ENCODE measurements at regions not wholly inside any gene's neighbourhood (a gene's known extent, or its start where the extent isn't known, plus 50 kb on each side); places are given as distances from the start of the nearest gene placed in this dataset.

DNA sequence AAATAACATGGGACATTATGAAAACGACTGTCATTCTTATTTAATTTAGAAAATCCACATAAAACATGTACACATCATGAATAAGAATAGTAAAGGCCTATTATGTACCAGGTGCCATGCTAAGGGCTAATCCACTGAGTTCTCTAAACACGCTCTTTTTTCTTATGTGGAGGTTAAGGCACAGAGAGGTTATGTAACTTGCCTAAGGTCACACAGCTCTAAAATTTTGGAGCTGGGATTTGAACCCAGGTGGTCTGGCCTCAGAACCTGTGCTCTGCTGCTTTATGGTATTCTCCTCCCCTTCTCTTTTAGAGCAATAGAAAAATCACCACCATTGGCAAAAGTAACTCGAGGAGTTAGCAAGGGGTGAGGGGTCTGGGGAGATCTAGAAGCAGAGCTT is 156.9 kb upstream of the ZNF536 start:
- no peaks in the 10 kb centered on the region for H3K36me3 ChIP-seq (ENCODE audit: insufficient read depth, low read length)
- H3K4me3 ChIP-seq (ENCODE audit: low read length): no peak overlapping the region
- no peaks in the 10 kb centered on the region for H3K4me1 ChIP-seq (ENCODE audit: control insufficient read depth, insufficient read depth, low read length)
- no peaks in the 10 kb centered on the region for H3K9me3 ChIP-seq (replicated peaks; ENCODE audit: low read length)
- no peak overlapping the region for H3K4me2 ChIP-seq (ENCODE audit: low read length)
- H3K9ac ChIP-seq (ENCODE audit: low read depth, low read length): no peak overlapping the region
- no peaks in the 10 kb centered on the region for H3K27me3 ChIP-seq (ENCODE audit: control insufficient read depth, insufficient read depth, low read length)

GRCh38 chr19:30216453-30216852 is 155.7 kb upstream of the ZNF536 start:
- H3K4me2 ChIP-seq (ENCODE audit: low read length): no peak overlapping the region
- no peaks in the 10 kb centered on the region for H3K4me1 ChIP-seq (ENCODE audit: control insufficient read depth, insufficient read depth, low read length)
- no peak overlapping the region for H3K4me3 ChIP-seq (ENCODE audit: low read length)
- no peaks in the 10 kb centered on the region for H3K36me3 ChIP-seq (ENCODE audit: insufficient read depth, low read length)
- no peak overlapping the region for H3K9ac ChIP-seq (ENCODE audit: low read depth, low read length)
- H3K27me3 ChIP-seq (ENCODE audit: control insufficient read depth, insufficient read depth, low read length): no peaks in the 10 kb centered on the region
- H3K9me3 ChIP-seq (replicated peaks; ENCODE audit: low read length): no peaks in the 10 kb centered on the region

- Histone ChIP-seq H3K27me3 (ENCODE audit: control insufficient read depth, insufficient read depth, low read length) (no peaks in the 10 kb centered on the region), H3K9ac (ENCODE audit: low read depth, low read length) (no peak overlapping the region), H3K36me3 (ENCODE audit: insufficient read depth, low read length) (no peaks in the 10 kb centered on the region), H3K9me3 (replicated peaks; ENCODE audit: low read length) (no peaks in the 10 kb centered on the region), H3K4me2 (ENCODE audit: low read length) (no peak overlapping the region), H3K4me1 (ENCODE audit: control insufficient read depth, insufficient read depth, low read length) (no peaks in the 10 kb centered on the region), H3K4me3 (ENCODE audit: low read length) (no peak overlapping the region)
Measured at GRCh38 chr19:30217461-30217860, 154.7 kb upstream of the ZNF536 start.

GRCh38 chr19:30219702-30220101 is 152.5 kb upstream of the ZNF536 start:
- H3K4me3 ChIP-seq (ENCODE audit: low read length): no peak overlapping the region
- no peak overlapping the region for H3K9ac ChIP-seq (ENCODE audit: low read depth, low read length)
- H3K4me2 ChIP-seq (ENCODE audit: low read length): no peak overlapping the region
- no peaks in the 10 kb centered on the region for H3K36me3 ChIP-seq (ENCODE audit: insufficient read depth, low read length)
- no peaks in the 10 kb centered on the region for H3K4me1 ChIP-seq (ENCODE audit: control insufficient read depth, insufficient read depth, low read length)
- H3K9me3 ChIP-seq (replicated peaks; ENCODE audit: low read length): no peaks in the 10 kb centered on the region
- peaks cover 13% of the 10 kb centered on the region for H3K27me3 ChIP-seq (ENCODE audit: control insufficient read depth, insufficient read depth, low read length)

GRCh38 chr19:30221176-30221575 is 151.0 kb upstream of the ZNF536 start:
- no peaks in the 10 kb centered on the region for H3K9me3 ChIP-seq (replicated peaks; ENCODE audit: low read length)
- no peak overlapping the region for H3K9ac ChIP-seq (ENCODE audit: low read depth, low read length)
- H3K4me1 ChIP-seq (ENCODE audit: control insufficient read depth, insufficient read depth, low read length): no peaks in the 10 kb centered on the region
- H3K4me2 ChIP-seq (ENCODE audit: low read length): no peak overlapping the region
- no peak overlapping the region for H3K4me3 ChIP-seq (ENCODE audit: low read length)
- H3K36me3 ChIP-seq (ENCODE audit: insufficient read depth, low read length): no peaks in the 10 kb centered on the region
- H3K27me3 ChIP-seq (ENCODE audit: control insufficient read depth, insufficient read depth, low read length): peaks cover 21% of the 10 kb centered on the region

- peaks cover 33% of the 10 kb centered on the region for H3K27me3 ChIP-seq (ENCODE audit: control insufficient read depth, insufficient read depth, low read length)
Measured at GRCh38 chr19:30222428-30222873, 149.7 kb upstream of the ZNF536 start.

GRCh38 chr19:30222992-30223865 is 149.0 kb upstream of the ZNF536 start:
- no peaks in the 10 kb centered on the region for H3K36me3 ChIP-seq (ENCODE audit: insufficient read depth, low read length)
- no peak overlapping the region for H3K4me2 ChIP-seq (ENCODE audit: low read length)
- no peak overlapping the region for H3K9ac ChIP-seq (ENCODE audit: low read depth, low read length)
- peaks cover 38% of the 10 kb centered on the region for H3K27me3 ChIP-seq (ENCODE audit: control insufficient read depth, insufficient read depth, low read length)
- H3K9me3 ChIP-seq (replicated peaks; ENCODE audit: low read length): no peaks in the 10 kb centered on the region
- no peak overlapping the region for H3K4me3 ChIP-seq (ENCODE audit: low read length)
- H3K4me1 ChIP-seq (ENCODE audit: control insufficient read depth, insufficient read depth, low read length): peaks cover 3% of the 10 kb centered on the region

More at GRCh38 chr19:30222428-30222873, 149.7 kb upstream of the ZNF536 start:
- Histone ChIP-seq H3K9ac (ENCODE audit: low read depth, low read length) (no peak overlapping the region), H3K4me3 (ENCODE audit: low read length) (no peak overlapping the region), H3K9me3 (replicated peaks; ENCODE audit: low read length) (no peaks in the 10 kb centered on the region), H3K4me1 (ENCODE audit: control insufficient read depth, insufficient read depth, low read length) (peaks cover 3% of the 10 kb centered on the region), H3K4me2 (ENCODE audit: low read length) (no peak overlapping the region), H3K36me3 (ENCODE audit: insufficient read depth, low read length) (no peaks in the 10 kb centered on the region)

DNA sequence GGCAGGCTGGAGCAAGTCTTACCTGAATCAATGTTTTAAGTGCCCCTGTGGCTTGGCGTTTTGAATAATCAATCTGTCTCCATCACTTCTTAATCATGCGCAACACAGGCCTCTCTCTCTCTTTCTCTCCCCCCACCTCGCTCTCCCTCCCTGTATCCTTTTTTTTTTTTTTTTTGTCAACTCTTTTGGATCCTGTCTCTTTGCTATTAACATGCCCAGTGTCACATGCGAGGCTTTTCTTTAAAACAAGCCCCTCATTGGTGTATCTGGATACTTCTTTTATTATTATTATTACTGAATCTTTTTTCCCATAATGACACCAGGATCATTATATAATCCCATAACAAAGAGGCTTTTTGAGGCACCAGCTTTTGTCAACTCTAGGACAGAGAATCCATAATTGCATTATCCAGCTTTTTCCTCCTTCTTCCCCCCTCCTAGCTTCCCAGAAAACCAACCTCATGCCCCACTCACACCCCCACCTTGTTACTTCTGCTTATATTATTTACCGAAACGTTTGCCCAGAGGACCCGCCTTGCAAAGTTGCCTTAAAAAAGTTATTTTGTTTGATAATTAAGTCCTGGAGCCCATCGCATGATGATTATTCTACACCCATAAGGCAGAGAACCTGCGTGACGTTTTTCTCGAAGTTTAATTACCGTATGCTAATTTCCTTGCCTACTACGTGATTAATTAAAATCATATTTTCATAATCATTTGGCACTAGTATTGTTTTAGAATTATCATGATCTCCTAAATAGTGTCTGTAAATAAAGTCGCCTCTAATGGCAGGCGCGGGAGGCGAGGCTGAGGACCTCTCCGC is 148.1 kb upstream of the ZNF536 start:
- no peak overlapping the region for H3K4me2 ChIP-seq (ENCODE audit: low read length)
- peaks cover 3% of the 10 kb centered on the region for H3K4me1 ChIP-seq (ENCODE audit: control insufficient read depth, insufficient read depth, low read length)
- no peaks in the 10 kb centered on the region for H3K36me3 ChIP-seq (ENCODE audit: insufficient read depth, low read length)
- peaks cover 46% of the 10 kb centered on the region for H3K27me3 ChIP-seq (ENCODE audit: control insufficient read depth, insufficient read depth, low read length)
- no peaks in the 10 kb centered on the region for H3K9me3 ChIP-seq (replicated peaks; ENCODE audit: low read length)
- H3K9ac ChIP-seq (ENCODE audit: low read depth, low read length): no peak overlapping the region
- H3K4me3 ChIP-seq (ENCODE audit: low read length): no peak overlapping the region

DNA sequence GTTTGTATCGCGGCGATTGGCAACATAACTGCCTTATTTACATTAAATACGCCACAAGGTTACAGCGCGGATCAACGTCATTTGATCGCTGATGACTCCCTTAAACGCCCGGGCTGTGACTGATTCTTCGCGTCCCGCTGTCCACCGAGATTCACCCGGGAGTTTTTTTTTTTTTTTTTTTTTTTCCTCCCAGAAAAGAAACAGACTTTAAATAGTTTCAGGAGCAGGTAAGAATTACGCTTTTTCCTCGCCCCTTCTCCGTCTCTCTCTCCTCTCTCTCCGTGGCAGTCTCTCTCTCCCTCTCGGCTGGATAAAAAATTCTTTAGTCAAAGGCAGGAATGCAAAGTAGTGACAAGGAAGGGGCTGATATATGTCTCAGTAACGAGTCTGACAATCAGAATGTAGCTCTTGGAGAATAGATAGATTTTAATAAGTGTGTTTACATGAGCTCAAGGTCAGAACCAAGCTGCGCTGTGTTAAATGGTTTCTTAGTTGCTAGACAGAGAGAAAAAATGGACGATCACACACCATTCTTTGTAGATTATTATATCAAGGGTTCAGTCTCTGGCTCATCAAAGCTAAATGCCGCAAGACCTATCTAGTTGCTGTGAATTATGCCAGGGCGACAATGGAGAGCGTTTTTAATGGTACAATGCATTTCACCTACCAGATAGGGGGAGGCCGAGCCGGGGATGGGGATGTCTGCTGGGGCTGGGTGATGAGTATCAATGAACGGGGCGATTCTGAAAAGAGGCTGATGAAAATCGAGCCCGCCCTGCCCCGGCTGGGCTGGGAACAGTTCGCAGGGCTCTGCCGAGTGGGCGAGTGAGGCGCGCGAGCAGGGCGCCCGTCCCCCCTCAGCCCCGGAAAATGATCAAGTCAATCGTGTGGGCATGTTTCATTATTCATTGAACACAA is 147.2 kb upstream of the ZNF536 start:
- H3K27me3 ChIP-seq (ENCODE audit: control insufficient read depth, insufficient read depth, low read length): peaks cover 54% of the 10 kb centered on the region
- no peak overlapping the region for H3K4me3 ChIP-seq (ENCODE audit: low read length)
- H3K4me2 ChIP-seq (ENCODE audit: low read length): peak overlapping the region; percentile 48
- peaks cover 3% of the 10 kb centered on the region for H3K4me1 ChIP-seq (ENCODE audit: control insufficient read depth, insufficient read depth, low read length)
- no peak overlapping the region for H3K9ac ChIP-seq (ENCODE audit: low read depth, low read length)
- no peaks in the 10 kb centered on the region for H3K36me3 ChIP-seq (ENCODE audit: insufficient read depth, low read length)
- no peaks in the 10 kb centered on the region for H3K9me3 ChIP-seq (replicated peaks; ENCODE audit: low read length)

DNA sequence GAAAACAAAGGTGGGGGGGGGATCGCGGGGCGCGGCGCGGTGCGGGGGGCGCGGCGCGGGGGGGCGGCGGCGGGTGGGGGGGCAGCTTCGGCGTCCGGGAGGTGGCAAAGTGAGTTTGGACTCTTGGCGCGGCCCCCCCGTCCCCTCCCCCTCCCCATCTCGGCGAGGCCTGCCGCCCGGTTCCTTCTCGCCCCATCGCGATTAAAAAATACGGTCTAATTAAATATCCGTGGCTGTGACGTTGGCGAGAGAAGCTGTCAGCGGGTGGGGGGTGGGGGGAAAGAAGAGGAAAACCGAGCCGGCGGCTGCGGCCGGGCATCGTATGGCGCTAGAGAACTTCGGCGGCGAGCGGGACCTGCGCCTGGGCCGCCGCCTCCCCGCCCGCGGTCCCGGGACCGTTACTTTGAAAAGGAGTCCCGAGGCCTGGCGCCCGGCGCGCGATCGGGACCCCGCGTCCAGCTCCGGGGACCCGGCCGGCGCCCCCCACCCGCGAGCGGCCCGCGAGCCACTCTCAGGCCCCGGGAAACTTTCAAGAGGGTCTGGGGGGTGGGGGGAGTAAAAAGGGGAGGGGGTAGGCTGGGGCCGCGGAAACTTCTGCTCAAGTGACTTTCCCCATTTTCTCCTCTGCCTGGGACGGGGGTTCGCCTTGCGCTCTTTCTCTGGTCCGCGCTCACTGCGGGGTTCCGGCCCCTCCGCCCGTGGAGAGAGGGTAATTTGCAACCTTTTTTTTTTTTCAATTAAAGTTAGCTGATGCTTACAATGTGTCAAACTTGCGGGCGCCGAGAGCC is 146.3 kb upstream of the ZNF536 start:
- Histone ChIP-seq H3K4me1 (ENCODE audit: control insufficient read depth, insufficient read depth, low read length) (peaks cover 3% of the 10 kb centered on the region), H3K9me3 (replicated peaks; ENCODE audit: low read length) (no peaks in the 10 kb centered on the region), H3K4me2 (ENCODE audit: low read length) (peak overlapping the region; percentile 96), H3K36me3 (ENCODE audit: insufficient read depth, low read length) (no peaks in the 10 kb centered on the region), H3K4me3 (ENCODE audit: low read length) (peak overlapping the region; percentile 70), H3K9ac (ENCODE audit: low read depth, low read length) (no peak overlapping the region), H3K27me3 (ENCODE audit: control insufficient read depth, insufficient read depth, low read length) (peaks cover 62% of the 10 kb centered on the region)
